GM19372 (cell line): ENCODE measurements at regions not wholly inside any gene's neighbourhood (a gene's known extent, or its start where the extent isn't known, plus 50 kb on each side); places are given as distances from the start of the nearest gene placed in this dataset.

ENCODE experiments used
- ATAC-seq: cut with Tn5 transposase; IDR thresholded peaks from one replicate; pipeline ENCODE4 v1.9.1; 2021; ENCODE audit warnings: mild to moderate bottlenecking, low read depth, moderate library complexity; ENCODE audit not compliant: unreplicated experiment

- no peak for ATAC-seq
These were observed 1117.0 kb upstream of the LRRTM3 start for GRCh38 chr10:65808687-65809333.

GRCh38 chr10:65811931-65812525, 1113.8 kb upstream of the LRRTM3 start:
- ATAC-seq: no peak

- no peak for ATAC-seq
These were observed 1109.3 kb upstream of the LRRTM3 start for GRCh38 chr10:65816536-65816935.

- ATAC-seq: no peak
These were observed 1106.8 kb upstream of the LRRTM3 start for GRCh38 chr10:65818990-65819389.

DNA sequence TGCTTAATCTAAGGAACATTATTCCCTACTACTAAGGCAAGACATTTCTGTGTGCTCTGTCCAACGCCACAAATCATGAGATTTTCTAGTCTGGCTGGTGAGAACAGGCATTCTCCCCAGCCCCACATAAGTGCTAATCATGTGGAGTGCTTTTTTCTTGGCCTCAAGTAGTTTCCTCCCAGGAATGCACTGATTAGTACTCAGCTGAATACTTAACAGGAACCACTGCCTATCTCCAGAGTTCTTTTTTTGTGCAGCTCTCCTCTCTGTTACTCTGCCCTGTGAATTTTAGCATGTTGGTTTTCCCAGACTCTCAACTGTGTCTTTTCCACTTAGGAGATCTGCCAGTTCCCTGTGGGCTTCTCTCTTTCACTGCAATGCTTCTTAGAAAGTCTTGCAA, 1098.5 kb upstream of the LRRTM3 start:
- ATAC-seq: no peak

DNA sequence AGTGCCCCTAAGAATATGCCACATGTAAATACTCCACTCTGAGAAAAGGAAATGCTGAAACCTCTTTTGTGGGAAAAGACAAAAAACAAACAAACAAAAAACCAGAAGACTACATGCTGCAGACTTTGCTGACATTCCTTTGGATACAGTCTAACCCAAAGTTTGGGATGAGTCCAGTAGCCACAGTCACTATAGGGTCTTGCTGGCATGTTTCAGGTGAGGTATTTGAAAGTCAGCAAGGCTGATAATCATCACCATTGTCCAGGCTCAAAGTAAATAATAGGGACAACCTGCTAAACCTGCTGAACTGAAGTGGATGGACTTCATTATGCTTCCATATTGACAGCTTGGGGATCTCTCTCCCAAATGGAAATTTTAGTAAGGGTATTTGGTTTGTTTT, 1087.0 kb upstream of the LRRTM3 start:
- no peak for ATAC-seq

DNA sequence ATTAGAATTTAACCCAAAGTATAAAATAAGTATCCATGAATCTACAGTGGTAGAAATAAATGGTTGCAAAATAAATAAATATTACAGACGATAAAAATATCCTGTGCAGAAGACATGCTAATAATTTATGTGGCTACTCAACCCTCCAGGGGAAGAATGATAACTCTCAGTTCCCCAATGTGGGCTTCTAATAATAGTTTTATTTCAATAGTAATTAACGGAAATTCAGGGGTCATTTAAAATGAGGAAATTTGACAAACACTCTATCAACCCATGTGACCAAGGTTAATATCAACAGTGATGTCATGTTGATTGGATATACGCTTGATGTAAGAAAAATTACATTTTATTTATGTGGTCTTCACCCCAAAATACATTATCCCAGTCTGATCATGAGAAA, 1082.6 kb upstream of the LRRTM3 start:
- ATAC-seq: no peak

DNA sequence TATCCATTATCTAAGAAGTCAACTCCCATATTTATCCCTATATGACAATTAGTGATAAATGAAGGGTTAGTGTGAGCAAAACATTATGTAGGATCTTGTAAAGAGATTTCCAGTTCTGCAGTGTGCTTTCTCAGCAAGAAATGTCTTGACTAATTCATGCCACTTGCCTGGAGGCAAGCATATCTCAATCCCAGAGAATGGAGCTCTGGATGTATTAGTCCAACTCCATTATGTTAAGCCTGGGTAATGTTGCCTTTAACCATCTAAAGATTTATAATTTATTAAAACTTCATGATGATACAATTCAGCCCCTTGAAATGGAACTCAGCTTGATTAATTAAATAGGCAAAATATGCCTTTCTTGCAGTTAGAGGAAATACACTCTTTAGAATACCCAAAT, 1079.9 kb upstream of the LRRTM3 start:
- ATAC-seq: no peak

DNA sequence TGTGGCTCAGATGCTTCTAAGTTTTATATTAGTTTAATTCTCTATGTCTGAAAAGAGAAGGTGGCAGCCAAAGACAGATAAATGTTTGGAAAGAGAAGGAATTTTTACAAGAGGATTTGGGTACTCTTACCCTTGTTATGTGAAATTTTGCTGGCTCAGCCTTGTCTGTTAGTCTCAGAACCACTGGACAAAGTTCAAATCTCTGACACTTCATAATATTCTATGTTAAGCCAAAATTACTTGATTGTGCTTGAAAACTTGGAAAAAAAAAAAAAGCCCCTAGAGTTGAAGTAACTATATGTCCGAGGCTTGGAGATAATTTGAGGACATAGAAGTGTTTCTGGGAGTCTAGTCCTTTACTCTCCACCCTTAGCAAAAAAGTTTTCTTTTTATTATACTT, 1079.3 kb upstream of the LRRTM3 start:
- ATAC-seq: no peak

- ATAC-seq: no peak
These were observed 1078.9 kb upstream of the LRRTM3 start for GRCh38 chr10:65846949-65847348.

GRCh38 chr10:65847436-65848230, 1078.2 kb upstream of the LRRTM3 start:
- ATAC-seq: no peak

DNA sequence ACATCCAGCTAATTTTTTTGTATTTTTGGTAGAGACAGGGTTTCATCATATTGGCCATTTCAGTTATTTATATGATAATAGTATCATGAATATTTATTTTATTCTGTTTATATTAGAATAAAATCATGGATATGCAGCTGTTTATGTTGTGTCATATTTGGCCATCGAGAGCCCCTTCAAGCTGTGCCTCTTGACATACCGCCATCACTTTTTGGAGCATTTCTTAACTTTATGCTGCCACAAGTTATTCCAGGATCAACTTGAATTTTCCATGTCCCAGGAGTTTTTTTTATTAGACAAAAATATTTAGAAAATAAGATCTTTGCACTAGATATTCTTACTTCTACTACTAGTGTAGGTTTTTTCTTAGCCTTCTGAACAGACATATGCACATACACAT, 1067.0 kb upstream of the LRRTM3 start:
- no peak for ATAC-seq

DNA sequence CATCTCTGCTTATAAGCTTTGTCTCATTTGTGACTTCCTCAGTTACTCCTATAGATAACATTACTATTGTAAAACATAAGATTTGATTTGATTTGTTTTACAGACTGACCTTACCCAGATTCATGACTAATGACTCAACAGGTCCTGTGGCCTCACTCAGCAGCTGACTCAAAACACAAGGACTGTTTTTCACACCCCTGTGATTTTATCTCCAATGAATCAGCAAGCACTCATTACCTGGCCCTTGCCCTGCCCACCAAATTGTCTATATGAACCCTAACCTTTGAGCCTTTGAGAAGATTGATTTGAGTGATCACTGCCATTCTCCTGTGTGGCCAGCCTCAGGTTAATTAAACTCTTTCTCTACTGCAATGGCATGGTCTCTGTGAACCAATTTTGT, 1064.6 kb upstream of the LRRTM3 start:
- no peak for ATAC-seq
